GM18520 (cell line): ENCODE measurements at regions not wholly inside any gene's neighbourhood (a gene's known extent, or its start where the extent isn't known, plus 50 kb on each side); places are given as distances from the start of the nearest gene placed in this dataset.

ENCODE experiments used
- ATAC-seq: cut with Tn5 transposase; IDR thresholded peaks from one replicate; pipeline ENCODE4 v1.9.1; 2021; ENCODE audit not compliant: unreplicated experiment

- ATAC-seq: no peak
Observed at GRCh38 chr1:82731216-82731615, 930.5 kb downstream of the ADGRL2 start.

- no peak for ATAC-seq
Observed at GRCh38 chr1:82728206-82728605, 927.5 kb downstream of the ADGRL2 start.

- no peak for ATAC-seq
Observed at GRCh38 chr1:82724246-82724645, 923.5 kb downstream of the ADGRL2 start.

- no peak for ATAC-seq
Observed at GRCh38 chr1:82722608-82723007, 921.9 kb downstream of the ADGRL2 start.

- no peak for ATAC-seq
Observed at GRCh38 chr1:82721702-82722101, 921.0 kb downstream of the ADGRL2 start.

- no peak for ATAC-seq
Observed at GRCh38 chr1:82718719-82719419, 918.1 kb downstream of the ADGRL2 start.

- ATAC-seq: no peak
Observed at GRCh38 chr1:82710091-82710490, 909.4 kb downstream of the ADGRL2 start.

GRCh38 chr1:82707681-82708080, 906.9 kb downstream of the ADGRL2 start:
- no peak for ATAC-seq

GRCh38 chr1:82706741-82707140, 906.0 kb downstream of the ADGRL2 start:
- ATAC-seq: no peak

- no peak for ATAC-seq
Observed at GRCh38 chr1:82704966-82705365, 904.2 kb downstream of the ADGRL2 start.

GRCh38 chr1:82704393-82704792, 903.7 kb downstream of the ADGRL2 start:
- ATAC-seq: no peak

- no peak for ATAC-seq
Observed at GRCh38 chr1:82703951-82704350, 903.2 kb downstream of the ADGRL2 start.

- ATAC-seq: no peak
Observed at GRCh38 chr1:82700476-82700875, 899.7 kb downstream of the ADGRL2 start.

- ATAC-seq: no peak
Observed at GRCh38 chr1:82697965-82698364, 897.2 kb downstream of the ADGRL2 start.

GRCh38 chr1:82695443-82695842, 894.7 kb downstream of the ADGRL2 start:
- ATAC-seq: no peak

- no peak for ATAC-seq
Observed at GRCh38 chr1:82690411-82690810, 889.7 kb downstream of the ADGRL2 start.

- ATAC-seq: no peak
Observed at GRCh38 chr1:82689217-82689616, 888.5 kb downstream of the ADGRL2 start.

GRCh38 chr1:82686774-82687173, 886.0 kb downstream of the ADGRL2 start:
- ATAC-seq: no peak

GRCh38 chr1:82646888-82647287, 846.2 kb downstream of the ADGRL2 start:
- ATAC-seq: no peak

- no peak for ATAC-seq
Observed at GRCh38 chr1:82646336-82646735, 845.6 kb downstream of the ADGRL2 start.

- no peak for ATAC-seq
Observed at GRCh38 chr1:82644186-82644915, 843.6 kb downstream of the ADGRL2 start.

GRCh38 chr1:82640352-82640751, 839.6 kb downstream of the ADGRL2 start:
- ATAC-seq: no peak

- no peak for ATAC-seq
Observed at GRCh38 chr1:82634266-82634665, 833.5 kb downstream of the ADGRL2 start.
